Frontal cortex (tissue), 3 donors: ENCODE measurements at regions not wholly inside any gene's neighbourhood (a gene's known extent, or its start where the extent isn't known, plus 50 kb on each side); places are given as distances from the start of the nearest gene placed in this dataset.
"Not testable (repeated sequence)": the region's sequence is repeated elsewhere in the genome, so short reads cannot be mapped to it uniquely, and the experiment has no call there.

Experiments
- DNase-seq, 2 donors: peaks; one replicate each; pipeline ENCODE4 v3.0.0; 2012; ENCODE audit warnings: low spot score in 2 of 2
- FAIRE-seq: peaks from 2 replicates; lab custom pipeline; 2012; peaks lifted over from hg19 to GRCh38; lab: Jason Lieb, UNC
- donor health status: control.
- donor health status: control.
- donor health status: control.

DNA sequence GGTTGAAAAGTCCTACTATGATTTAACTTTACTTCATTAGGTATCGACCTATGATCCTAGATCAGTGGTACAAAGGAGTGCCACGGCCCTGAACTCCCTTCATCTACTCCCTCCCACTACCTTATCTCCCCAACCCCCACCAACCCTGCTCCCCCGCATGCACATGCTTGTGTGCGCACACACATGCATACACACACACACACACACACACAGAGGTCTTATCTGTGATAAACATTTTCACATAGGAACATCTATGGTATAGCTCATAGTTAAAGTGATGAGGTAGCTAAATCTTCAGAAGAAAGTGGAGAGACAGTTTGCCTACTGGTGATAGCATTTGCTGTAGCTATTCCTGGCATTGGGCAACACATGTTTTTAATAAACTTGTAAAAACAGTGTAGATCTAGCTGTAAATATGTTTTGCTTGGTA, 471.3 kb downstream of the ZEB2 start:
- no peak for FAIRE-seq
- DNase-seq = no peak

DNA sequence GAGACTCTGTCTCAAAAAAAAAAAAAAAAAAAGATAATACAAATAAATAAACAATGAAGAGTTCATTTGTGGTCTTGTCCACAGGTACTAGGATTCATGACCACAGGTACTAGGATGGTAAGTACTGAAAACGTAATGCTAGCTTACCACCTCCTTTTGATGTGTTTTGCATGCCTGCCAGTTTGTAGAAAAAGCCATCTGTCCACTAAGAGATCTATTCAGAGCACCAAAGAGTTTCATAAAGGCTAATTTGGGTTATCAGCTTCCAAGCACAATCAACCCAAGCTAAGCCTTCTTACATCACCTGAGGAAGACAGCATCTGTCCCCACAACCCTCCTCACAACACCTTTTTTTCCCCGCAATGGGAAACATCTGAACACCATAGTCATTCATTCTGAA, 477.2 kb downstream of the ZEB2 start:
- FAIRE-seq (no peak), DNase-seq (no peak)

DNA sequence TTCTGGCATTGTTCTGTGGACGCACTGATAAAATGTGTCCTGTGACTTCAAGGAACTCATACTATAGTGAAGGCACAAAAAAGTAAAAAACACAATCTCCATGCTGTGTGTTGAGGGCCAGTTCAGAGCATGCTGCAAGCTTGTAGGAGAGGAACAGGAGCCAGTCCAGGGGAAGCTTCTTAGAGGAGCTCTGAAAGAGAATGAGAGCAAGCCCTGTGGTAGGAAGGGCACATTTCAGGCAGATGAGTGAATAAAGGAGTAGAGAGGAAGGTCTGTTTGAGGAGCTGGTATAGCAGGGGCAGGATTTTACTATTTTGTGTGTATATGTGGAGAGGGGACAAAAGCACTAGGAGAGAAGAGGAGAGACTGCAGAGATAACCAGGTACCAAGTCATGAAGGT, 478.3 kb downstream of the ZEB2 start:
- FAIRE-seq = no peak
- DNase-seq = no peak

DNA sequence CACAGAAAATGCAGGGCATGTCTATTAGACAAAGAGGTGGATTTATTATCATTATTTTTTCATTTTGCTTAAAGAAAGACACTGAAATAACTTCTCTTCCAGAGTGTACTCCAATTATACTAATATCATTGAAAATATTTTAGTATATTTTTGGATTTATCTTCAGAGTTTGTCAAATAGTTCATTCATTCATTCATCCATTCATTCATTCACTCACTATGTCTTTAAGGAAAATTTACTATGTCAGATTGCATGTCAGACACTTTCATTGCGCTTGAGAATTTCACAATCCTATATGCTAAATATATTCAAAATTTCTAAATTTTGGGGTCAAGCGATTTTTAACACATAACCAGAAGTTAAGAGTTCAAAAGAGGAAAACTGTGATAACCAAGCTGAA, 479.1 kb downstream of the ZEB2 start:
- no peak for FAIRE-seq
- no peak for DNase-seq

DNA sequence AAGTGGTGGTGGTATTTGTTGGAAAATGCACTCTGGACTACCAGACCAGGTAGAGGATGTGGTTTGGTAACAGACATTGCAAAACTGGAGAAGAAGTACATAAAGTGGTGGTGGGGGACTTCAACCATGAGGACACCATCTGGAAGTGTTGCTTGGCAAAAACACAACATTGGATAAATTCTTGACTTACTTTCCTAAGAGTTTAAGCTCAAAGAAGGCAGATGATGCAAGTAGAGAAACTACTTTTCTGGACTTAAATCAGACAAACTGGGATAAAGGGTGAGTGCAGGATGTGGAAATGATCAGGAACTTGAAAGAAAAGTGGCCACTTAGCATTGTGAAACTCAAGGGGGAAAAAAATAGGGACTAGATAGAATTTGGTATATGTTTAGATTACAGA, 487.4 kb downstream of the ZEB2 start:
- FAIRE-seq (no peak), DNase-seq (no peak)

DNA sequence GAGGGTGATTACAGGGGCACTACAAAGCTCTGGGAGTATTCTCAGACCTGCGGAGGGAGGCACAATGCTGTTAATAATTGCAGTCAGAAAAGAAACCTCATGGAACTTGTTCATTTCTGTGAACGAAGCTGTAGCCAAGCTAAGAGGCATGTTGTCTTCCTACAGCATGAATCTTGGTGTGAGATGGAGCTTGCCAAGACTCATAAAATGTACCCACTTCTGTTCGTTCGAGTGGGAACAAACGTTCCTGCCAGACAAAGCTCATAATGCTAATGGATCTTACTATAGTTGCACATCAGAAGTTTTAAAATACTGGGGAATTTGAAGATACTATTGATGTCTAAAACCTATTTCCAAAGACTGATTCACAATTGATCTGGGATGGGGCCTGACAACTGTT, 489.1 kb downstream of the ZEB2 start:
- DNase-seq (no peak), FAIRE-seq (no peak)

DNA sequence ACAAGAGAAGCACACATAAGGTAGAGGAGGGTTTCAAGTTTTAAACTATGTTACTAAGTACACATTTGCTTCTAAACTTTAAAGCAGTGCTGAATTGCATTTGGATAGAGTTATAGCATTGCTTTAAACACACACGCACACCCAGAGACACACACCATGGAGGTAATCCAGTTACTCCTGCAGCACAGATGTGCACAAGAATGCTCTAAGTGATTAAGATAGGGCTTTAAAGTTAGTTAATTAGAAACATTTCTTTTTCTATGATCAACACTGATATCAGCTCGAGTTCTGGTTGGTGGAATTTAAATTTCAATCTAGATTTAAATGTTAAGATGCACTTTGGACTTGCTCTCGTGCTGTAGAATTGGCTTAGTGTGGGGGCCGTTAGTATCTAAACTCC, 492.3 kb downstream of the ZEB2 start:
- no peak for DNase-seq
- no peak for FAIRE-seq

DNA sequence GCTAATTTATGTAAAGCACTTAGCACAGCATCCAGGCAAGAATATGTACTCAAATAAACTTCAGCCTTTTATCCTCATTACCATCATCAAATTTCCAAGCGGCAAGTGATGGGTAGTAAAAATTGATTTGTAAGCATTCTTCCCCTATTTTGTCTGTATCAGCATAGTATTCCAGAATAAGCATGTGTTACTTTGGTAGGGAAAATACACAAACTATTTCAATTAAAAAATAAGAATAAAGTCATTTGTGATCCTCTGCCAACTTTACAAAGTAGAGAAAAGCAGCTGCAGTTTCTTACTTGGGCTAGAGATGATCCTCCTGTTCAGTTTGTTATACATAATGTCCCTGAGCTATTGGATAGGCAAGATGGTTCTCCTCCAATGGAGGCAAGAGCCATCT, 493.2 kb downstream of the ZEB2 start:
- no peak for FAIRE-seq
- no peak for DNase-seq

DNA sequence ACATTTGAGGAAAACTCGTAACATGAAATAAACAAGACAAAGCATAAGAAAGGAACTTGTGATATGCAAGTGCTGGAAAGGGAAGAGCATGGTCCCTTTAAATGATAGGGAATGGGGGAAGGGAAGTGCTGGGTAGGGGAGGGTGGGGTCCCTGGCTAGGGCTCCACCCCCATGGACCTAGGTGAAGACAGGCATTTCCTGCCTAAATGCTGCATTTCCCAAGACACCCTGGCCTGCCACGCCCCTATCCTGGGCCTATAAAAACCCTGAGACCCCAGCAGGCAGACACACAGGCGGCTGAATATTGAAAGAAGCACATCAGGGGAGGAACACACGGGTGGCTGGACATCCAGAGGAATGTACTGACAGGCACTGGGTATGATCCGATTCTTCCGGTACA, 499.9 kb downstream of the ZEB2 start:
- no peak for DNase-seq
- no peak for FAIRE-seq

DNA sequence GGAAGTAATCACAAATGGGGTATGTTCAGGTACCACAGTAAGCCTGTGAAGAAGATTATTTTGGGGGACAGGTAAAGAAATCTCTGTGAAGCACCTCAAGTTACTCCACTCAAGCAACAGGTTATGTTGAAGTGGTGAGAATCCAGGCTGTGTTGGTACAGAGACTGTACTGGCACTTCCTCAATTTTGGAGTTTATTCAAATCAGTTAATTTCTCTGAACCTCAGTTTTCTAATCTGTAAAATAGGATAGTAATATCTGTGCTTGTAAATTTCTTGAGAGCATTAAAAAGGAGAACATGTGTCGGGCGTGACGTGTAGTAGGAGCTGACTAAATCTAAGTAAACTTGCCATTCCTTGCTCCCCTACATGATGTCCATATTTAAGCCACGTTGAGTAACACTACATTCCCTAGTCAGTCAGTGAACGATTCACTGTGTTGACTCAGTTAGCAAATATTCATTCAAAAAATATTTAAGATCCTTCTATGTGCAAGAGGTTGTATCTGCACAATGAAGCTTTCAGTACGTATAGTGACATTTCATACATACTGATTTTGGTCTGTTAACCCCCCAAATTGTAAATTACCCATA, 504.2 kb downstream of the ZEB2 start:
- DNase-seq (no peak), FAIRE-seq (no peak)

DNA sequence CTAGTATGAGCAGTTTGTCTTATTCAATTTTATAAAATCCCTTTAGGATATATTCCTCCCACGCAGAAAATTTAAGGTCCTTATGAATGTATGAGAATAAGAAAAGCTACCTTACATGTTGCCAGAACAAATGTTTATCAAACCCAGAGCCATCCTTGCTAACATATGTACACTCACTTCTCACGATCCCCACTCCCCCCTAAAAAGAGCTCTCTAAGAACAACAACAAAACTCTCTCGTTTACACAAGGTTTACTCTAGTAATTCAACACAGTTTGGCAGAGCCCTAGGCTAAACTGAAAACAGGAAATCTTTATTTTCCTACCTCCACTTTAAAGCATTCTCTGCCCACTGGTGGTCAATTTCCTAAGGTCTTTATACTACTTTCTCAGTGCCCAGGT, 504.9 kb downstream of the ZEB2 start:
- DNase-seq (no peak), FAIRE-seq (no peak)

DNA sequence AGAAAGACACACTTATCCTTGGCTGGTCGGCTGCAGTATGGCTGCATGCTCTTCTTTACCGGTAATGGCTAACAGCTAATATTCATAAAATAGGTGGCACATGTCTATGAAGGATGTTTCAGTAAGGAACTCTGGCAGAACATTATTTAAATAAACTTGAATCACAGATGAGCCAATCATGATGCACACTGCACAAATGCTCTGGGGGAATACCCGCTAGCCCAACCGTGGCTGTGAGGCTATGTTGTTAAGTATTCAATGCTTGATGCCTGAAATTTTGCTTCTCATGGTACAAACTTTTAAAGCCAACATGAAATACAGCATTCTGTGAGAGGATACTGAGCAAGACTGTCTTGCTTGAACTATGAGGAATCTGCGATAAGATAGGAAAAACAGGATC, 505.8 kb downstream of the ZEB2 start:
- FAIRE-seq (no peak), DNase-seq (no peak)

DNA sequence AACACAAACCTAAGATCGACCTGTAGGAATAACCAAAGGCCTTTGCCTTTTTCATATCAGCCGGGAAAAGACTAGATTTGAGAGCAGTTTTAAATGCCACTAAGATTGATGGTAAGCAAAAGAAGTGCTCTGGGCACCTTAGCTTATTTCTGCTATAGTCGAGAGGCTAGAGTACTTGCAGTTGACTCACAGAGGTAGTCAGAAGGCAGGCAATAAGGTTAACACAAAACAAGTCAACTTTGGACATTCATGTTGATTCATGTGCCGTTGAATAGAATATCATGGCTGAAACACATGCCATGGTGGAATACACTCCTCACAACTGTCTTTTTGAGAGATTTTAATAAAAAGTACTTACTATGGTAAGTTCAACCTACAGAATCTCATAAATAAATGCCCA, 507.6 kb downstream of the ZEB2 start:
- no peak for FAIRE-seq
- no peak for DNase-seq

DNA sequence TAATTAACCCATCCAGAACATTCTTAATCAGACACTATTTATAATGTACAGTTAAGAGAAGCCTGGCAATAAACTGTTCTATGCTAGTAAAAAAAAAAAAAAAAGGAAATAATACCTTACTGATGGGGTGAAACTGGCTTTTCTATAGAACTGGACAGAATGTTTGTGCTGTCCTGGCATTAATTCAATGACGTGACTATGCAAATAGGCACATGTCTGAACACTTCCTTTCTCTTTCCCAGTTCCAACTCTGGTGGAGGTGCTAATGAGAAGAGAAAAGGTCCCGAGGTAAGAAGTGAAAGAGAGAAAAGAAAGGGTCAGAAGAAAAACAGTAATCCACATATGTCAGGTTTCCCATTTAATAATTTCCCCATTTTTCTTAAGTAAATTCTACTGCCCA, 508.4 kb downstream of the ZEB2 start:
- FAIRE-seq (no peak), DNase-seq (no peak)

DNA sequence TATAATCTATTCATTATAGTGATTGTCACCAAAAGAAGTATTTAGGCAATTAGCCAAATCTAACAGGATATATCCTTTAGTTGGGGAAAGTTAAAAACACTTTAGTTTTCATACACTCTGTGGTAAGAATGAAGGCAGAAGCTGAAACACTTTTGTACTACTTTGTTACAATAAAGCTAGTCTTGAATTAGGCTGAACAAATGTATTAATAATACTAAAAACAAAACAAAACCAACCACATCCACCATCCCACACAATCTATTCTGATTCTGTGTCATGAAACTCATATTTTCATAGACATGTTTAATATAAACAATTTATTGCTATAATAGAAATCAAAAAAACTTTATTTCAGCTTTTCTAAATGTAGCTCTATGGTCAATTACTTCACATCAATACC, 508.8 kb downstream of the ZEB2 start:
- DNase-seq = no peak
- FAIRE-seq = peak; percentile 17

DNA sequence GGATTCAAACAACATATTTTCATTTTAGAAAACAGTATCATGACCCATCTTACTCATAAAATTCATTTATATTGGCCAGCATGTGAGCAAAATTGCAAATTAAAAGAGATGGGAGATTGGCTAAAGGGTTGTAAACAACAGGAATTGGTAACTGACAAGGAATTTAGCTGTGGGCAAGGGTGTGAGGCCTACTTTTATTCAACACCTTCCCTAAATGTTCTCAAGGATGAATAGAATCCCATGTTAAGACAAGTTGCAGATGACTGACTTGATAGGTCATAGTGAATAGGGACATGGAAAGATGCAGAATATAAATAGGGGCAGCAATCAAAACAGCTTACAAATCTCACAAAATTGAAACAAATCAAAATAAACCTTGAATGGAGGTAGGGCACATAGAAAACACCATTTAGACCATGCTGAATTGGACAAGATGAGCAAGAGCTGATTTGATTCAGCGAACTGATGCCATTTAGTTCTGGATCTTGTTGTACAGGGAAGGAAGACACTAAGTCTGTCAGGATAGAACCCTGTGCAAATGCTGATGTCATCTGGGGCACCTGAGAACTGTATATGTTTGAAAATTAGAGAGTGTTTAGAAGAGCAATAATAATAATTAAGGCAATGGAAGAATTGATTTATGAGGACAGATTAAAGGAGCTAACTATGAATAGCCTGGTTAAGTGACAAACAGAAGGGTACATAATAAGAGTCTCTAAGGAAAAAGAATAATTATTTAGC, 509.7 kb downstream of the ZEB2 start:
- FAIRE-seq (no peak), DNase-seq (no peak)

DNA sequence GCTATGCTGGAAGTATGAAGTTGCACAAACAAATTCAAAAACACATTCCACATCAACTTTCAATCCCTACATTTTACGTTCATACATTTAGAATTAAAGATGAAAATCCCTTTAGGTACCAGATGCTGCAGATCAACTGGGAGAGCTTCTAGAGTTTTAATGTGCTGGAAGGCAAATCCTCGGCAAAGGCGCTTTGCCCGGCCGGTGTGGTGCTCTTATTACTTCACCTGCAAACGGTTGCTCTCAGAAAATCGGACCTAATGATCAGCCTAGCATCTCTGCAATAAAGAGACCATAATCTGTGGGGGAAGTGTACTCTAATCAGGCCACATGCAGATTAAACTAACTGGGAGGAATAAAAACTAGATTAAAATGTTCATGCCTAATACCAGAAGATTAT, 513.8 kb downstream of the ZEB2 start:
- DNase-seq (no peak), FAIRE-seq (no peak)

DNA sequence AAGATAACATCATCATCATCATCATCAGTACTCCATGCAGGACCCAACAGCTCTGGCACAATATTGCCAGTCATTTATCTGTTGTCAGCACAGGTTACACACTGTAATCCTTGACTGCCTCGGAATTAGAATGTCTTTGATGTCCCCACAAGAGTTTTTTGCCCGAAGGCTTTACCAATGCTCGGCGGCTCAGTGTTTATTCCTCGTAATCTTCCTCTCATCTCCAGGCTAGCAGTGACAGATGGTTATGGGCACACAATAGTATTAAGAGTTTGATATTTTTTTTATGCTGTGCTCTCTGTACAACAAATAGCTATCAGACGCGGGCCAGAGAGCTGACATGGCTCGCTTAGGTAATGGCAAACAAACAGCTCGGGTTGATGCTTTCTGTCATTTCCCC, 515.2 kb downstream of the ZEB2 start:
- no peak for DNase-seq
- no peak for FAIRE-seq

DNA sequence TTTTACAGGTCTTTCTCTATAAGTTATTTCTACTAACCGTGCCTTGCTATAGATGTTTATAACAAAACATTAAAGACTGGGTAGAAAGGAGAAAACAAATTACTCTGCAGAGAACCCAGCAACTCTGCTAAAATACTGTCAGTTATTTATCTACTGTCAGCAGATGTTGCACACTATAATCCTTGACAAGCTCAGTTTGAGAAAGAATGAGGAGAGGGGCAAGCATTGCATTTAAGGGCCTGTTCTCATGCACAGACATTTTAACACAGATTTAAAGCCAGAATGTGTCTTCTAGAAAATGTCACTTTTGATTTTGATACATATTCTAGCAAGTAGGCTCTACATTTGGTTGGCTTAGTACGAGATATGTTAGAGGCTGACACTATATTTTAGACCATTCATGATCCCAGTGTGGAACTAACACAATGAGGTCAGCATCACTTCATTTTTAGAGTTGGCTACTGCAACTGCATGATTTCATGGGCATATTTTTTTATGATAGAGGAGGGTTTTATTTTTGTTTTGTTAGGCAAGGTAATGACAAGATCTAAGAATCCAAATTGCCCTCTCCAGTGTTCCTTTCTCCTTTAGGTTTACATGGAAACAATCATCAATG, 516.4 kb downstream of the ZEB2 start:
- no peak for FAIRE-seq
- DNase-seq = no peak

DNA sequence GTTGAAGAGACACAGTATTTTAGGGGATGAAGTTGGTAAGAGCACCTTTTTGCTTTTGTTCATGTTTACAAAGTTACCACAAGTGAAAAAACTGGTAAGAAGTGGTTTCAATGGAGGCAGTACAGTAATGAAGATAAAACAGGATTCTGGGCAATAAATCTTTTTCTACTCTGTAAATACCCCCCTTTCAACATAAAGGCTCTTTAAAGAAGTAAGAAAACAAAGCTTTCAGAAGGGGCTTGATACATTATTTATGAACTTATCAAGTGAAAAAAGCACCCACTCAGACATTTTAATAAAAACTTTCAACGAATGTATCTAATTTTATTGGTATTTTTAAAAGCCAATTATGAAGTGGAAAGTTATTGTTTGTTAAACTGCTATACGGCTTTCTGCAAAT, 522.9 kb downstream of the ZEB2 start:
- DNase-seq (no peak), FAIRE-seq (no peak)

DNA sequence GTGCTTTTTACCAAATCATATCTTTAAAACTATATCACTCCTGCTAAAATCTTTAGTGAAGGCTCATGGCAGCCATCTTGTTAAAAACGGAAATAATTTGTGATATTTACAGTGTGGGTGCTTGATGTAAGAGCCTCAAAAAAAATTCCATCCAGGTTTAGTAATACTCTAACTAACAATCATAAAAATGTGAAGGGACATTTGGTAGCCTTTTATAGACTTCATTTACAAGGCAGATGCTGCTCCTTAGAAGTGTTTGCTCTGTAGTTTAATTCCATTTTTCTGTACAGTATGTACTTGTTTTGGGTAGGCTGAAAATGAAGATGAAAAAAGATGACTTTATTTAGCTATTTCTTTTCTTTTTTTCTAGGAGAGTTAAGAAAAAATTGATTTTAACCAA, 525.0 kb downstream of the ZEB2 start:
- FAIRE-seq = no peak
- no peak for DNase-seq

DNA sequence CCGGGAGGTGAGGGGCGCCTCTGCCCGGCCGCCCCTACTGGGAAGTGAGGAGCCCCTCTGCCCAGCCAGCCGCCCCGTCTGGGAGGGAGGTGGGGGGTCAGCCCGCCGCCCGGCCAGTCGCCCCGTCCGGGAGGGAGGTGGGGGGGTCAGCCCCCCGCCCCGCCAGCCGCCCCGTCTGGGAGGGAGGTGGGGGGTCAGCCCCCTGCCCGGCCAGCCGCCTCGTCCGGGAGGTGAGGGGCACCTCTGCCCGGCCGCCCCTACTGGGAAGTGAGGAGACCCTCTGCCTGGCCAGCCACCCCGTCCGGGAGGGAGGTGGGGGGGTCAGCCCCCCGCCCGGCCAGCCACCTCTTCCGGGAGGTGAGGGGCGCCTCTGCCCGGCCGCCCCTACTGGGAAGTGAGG, 528.3 kb downstream of the ZEB2 start:
- not testable (repeated sequence) for FAIRE-seq, DNase-seq
